GM12873 (cell line): ENCODE measurements at regions not wholly inside any gene's neighbourhood (a gene's known extent, or its start where the extent isn't known, plus 50 kb on each side); places are given as distances from the start of the nearest gene placed in this dataset.

Experiments used
- TF ChIP-seq, protein P1 (sequence below): IDR thresholded peaks from 2 replicates; pipeline ENCODE4 v1.5.1; 2012; ENCODE audit warnings: low read depth, mild to moderate bottlenecking, moderate library complexity, low read length, control low read depth; ENCODE audit not compliant: insufficient read depth; ENCODE audit errors: missing control alignments

DNA sequence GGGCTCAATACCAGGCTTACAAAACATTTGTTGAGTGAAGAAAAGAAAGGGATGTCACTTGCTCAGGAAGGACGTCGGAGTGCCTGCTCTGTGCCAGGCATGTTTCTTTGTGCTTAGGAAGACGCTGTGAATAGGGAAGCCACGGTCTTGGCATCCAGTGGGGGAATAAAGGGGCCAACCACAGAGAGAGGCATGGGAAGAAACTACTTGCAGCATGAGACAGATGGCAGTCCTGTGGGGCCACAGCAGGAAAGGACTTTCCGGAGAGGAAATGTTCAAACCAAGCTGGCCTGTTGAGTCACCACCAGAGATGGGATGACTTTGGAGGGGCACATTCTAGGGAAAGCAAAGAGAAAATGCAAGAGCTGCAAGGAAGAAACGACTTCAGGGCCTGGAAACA, 173.2 kb downstream of the CDH26 start:
- TF ChIP-seq, protein P1, sequence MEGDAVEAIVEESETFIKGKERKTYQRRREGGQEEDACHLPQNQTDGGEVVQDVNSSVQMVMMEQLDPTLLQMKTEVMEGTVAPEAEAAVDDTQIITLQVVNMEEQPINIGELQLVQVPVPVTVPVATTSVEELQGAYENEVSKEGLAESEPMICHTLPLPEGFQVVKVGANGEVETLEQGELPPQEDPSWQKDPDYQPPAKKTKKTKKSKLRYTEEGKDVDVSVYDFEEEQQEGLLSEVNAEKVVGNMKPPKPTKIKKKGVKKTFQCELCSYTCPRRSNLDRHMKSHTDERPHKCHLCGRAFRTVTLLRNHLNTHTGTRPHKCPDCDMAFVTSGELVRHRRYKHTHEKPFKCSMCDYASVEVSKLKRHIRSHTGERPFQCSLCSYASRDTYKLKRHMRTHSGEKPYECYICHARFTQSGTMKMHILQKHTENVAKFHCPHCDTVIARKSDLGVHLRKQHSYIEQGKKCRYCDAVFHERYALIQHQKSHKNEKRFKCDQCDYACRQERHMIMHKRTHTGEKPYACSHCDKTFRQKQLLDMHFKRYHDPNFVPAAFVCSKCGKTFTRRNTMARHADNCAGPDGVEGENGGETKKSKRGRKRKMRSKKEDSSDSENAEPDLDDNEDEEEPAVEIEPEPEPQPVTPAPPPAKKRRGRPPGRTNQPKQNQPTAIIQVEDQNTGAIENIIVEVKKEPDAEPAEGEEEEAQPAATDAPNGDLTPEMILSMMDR: no peak

DNA sequence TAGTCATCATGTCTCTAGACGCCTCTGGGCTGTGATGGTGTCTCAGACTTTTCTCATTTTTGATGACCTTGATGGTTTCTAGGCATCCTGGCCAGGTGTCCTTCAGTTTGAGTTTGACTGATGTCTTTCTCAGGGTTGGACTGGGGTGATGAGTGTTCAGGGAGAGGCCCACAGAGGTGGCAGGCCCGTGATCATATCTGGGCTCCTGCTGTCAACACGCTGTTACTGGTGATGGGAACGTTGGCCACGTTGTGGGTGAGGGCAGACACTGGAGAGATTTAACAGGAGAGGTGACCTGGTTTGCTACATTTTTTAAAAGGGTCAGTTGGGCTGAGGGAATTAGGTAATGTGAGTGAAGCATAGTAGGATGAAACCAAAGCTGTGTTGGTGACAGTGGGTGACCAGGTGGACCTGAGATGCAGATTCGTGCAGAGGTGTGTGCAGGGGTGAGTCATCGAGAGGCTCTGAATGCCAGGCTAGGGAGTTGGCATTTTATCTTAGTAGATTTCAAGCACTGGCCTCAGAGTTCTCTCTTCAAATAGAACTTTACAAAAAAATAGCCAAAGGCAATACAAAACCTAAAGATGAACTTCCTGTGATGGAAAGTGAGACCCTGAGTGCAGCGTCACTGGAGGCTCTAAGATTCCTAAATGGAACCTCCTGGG, 174.1 kb downstream of the CDH26 start:
- TF ChIP-seq, protein P1: no peak

DNA sequence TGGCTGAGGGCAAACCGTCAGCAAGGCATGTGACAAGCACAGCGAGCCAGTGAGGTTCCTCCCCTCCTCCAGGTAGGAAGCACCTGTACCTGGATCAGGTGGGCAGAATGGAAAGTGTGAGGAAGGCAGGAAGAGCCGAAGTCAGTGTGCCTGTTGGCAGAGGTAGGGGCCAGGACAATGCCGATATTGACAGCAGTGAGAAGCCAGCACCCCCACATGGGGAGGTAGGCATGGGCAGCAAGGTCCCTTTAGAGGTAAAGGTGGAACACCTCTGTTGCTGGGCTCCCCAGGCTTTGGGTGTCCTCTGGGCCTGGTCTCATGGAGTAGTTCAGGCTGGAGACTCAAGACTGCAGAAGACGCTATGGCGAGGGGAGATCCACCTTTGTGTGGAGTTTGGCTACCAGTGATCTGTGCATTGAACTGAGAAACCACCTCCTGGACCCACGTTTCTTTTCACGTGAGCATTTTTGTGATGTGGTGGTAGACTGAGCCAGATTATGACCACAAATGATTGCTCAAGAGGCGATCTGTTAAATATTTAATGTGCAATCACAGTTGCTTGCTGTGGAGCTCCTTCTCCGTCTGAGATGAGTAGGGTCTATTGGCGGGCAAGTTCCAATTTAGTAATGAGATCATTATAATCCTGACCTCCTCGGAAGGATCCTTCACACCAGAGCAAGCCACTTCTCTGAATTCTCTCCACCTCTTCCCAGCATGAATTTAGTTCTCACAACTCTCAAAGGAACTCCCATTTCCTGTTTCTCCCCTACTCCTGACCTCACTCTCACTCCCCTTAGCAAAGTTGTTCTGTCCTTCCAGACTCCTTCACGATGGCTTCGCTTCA, 174.8 kb downstream of the CDH26 start:
- TF ChIP-seq, protein P1: no peak

DNA sequence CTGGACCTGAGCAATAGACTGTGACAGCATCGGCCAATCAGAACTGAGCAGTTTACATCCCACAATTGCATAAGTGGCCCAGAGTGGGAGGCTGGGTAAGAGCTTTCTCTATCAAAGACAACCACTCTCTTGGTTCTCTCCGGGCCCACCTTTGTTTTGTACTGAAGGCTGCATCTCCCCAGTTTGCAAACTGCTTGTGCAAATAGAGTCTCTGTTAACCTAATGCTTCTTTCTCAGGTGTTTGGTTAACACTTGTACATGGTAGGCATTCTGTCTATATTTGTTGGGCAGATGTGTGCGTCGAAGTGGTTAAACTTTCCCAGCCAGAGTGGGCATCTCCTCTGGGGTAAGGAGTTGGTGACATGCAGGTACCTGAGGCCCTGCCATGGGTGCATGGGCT, 177.1 kb downstream of the CDH26 start:
- TF ChIP-seq, protein P1: no peak

DNA sequence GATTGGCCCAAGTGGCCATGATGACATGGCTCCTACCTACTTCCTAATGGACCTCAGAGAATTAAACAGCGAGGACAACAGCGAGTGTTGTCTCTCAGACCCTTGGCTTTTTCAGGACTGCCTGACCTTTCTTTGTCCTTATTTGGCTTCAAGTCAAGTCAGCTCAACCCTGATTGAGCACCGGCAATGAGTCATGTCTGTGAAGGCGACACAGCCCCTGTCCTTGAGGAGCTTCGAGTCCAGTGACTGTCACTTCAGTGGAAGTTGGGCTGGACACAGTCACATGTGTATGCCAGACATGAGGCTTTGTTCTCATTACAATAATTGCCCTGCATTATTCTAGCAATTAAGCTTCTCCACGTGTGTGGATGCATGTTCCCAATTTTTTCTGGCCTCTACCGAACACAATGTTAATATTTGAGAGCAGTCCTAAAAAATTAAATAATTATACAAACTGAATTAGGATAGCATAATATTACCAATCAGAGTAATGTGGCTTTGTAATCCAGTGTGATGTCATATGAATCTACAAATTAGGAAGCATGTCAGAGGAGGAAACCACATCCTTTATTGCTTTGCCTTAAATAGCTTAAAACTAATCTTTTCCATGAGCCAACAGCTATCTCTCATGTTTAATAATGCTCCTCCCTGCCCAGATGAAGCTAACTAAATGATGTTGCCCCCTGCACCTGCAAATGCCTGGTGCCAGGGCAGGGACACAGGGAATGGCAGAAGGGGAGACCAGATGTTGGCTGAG, 178.6 kb downstream of the CDH26 start:
- TF ChIP-seq, protein P1: no peak

DNA sequence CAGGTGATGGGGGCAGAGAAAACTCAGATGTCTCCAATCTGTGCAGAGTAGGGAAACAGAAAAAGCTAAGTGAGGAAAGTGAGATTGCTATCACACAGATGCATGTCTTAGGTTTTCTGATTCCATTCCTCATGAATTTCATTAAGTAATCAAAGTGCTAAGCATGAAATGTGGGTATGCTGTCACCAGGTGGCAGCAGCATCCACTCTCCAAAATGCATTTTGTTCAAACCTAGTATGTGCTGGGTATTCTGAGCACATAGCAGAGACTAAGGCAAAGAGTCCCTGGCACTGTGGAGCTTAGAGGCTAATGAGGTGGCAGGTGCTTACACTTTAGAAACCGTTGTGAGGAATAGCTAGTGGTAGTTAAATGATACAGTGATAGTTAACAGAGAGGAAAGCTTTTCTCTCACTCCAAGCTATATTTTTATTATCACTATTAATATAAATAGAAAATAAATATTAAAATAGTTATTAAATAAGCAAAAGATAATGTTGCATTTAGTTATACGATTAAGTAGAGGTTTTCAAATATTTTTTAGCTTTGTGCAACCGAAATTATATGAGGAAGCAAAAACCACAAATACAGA, 179.5 kb downstream of the CDH26 start:
- TF ChIP-seq, protein P1: peak; percentile 73
